GM23338 (cell line): ENCODE measurements at regions not wholly inside any gene's neighbourhood (a gene's known extent, or its start where the extent isn't known, plus 50 kb on each side); places are given as distances from the start of the nearest gene placed in this dataset.
"Not testable (repeated sequence)": the region's sequence is repeated elsewhere in the genome, so short reads cannot be mapped to it uniquely, and the experiment has no call there.

Experiments used
- ATAC-seq: fragments of 200-7000 bp; cut with Tn5 transposase; 3 replicates; pipeline ENCODE4 v1.9.1; 2020
- DNase-seq: peaks from one replicate; pipeline ENCODE4 v3.0.0-alpha.2; 2015; ENCODE audit warnings: low spot score
- H2AFZ ChIP-seq: fragments of 200-600 bp; sonication (generic); 2 replicates; pipeline ENCODE4 v1.8.0; 2016; ENCODE audit warnings: antibody characterized with exemption, mild to moderate bottlenecking, moderate library complexity
- H3F3A ChIP-seq: fragments of 200-600 bp; sonication (generic); replicated peaks from 2 replicates; pipeline ENCODE4 v1.8.0; 2017; ENCODE audit warnings: antibody characterized with exemption, mixed run types, low read depth
- H3K27ac ChIP-seq: fragments of 200-600 bp; sonication (generic); 2 replicates; pipeline ENCODE4 v1.6.1; 2016; ENCODE audit warnings: low read depth
- H3K27me3 ChIP-seq: fragments of 200-600 bp; sonication (generic); 2 replicates; pipeline ENCODE4 v1.8.0; 2016; ENCODE audit warnings: mild to moderate bottlenecking, mixed run types, moderate library complexity; ENCODE audit not compliant: insufficient read depth
- H3K36me3 ChIP-seq: fragments of 200-600 bp; sonication (generic); 2 replicates; pipeline ENCODE4 v1.8.0; 2016; ENCODE audit warnings: mild to moderate bottlenecking; ENCODE audit not compliant: insufficient read depth
- H3K4me1 ChIP-seq: fragments of 200-600 bp; sonication (generic); 2 replicates; pipeline ENCODE4 v1.8.0; 2016; ENCODE audit warnings: mild to moderate bottlenecking, moderate library complexity; ENCODE audit not compliant: insufficient read depth
- H3K4me2 ChIP-seq: fragments of 200-600 bp; sonication (generic); 2 replicates; pipeline ENCODE4 v1.7.1; 2017; ENCODE audit warnings: mixed run types
- H3K4me3 ChIP-seq: fragments of 200-600 bp; sonication (generic); 2 replicates; pipeline ENCODE4 v1.6.1; 2016; ENCODE audit warnings: mixed run types
- H3K79me2 ChIP-seq: fragments of 200-600 bp; sonication (generic); replicated peaks from 2 replicates; pipeline ENCODE4 v1.8.0; 2017; ENCODE audit warnings: mild to moderate bottlenecking; ENCODE audit not compliant: insufficient read depth
- H3K9me2 ChIP-seq: fragments of 200-600 bp; sonication (generic); 2 replicates; pipeline ENCODE4 v1.8.0; 2017; ENCODE audit not compliant: insufficient read depth
- H4K20me1 ChIP-seq: fragments of 200-600 bp; sonication (generic); replicated peaks from 2 replicates; pipeline ENCODE4 v1.8.0; 2017; ENCODE audit warnings: mild to moderate bottlenecking; ENCODE audit not compliant: insufficient read depth
- H3K27ac Mint-ChIP-seq: 2 replicates; pipeline ENCODE4 v1.8.0; 2020; ENCODE audit warnings: inconsistent platforms, mild to moderate bottlenecking, moderate library complexity, mixed read lengths
- H3K27me3 Mint-ChIP-seq: 3 replicates; pipeline ENCODE4 v1.8.0; 2022; ENCODE audit warnings: low read depth, mild to moderate bottlenecking, moderate library complexity, mixed read lengths, inconsistent platforms; ENCODE audit not compliant: insufficient read depth, poor library complexity
- H3K36me3 Mint-ChIP-seq: 3 replicates; pipeline ENCODE4 v1.8.0; 2021; ENCODE audit warnings: low read depth, mild to moderate bottlenecking, inconsistent platforms, moderate library complexity, mixed read lengths
- H3K4me1 Mint-ChIP-seq: 3 replicates; pipeline ENCODE4 v1.8.0; 2020; ENCODE audit warnings: mild to moderate bottlenecking, inconsistent platforms, mixed read lengths
- H3K4me3 Mint-ChIP-seq: 3 replicates; pipeline ENCODE4 v1.8.0; 2021; ENCODE audit warnings: moderate library complexity, mild to moderate bottlenecking, inconsistent platforms, mixed read lengths
- H3K9me3 Mint-ChIP-seq: 3 replicates; pipeline ENCODE4 v1.8.0; 2020; ENCODE audit warnings: moderate library complexity, mild to moderate bottlenecking, inconsistent platforms, mixed read lengths
- CREB1 ChIP-seq: fragments of 250-450 bp; sonication (Bioruptor Pico); IDR thresholded peaks from 2 replicates; pipeline ENCODE4 v1.5.0; 2020; ENCODE audit warnings: low read depth, mild to moderate bottlenecking, moderate library complexity
- EZH2 ChIP-seq: fragments of 200-600 bp; sonication (generic); IDR thresholded peaks from one replicate; pipeline ENCODE4 v1.8.0; 2017; ENCODE audit warnings: antibody characterized with exemption, mild to moderate bottlenecking, low read depth; ENCODE audit not compliant: unreplicated experiment
- EZH2phosphoT487 ChIP-seq: fragments of 200-600 bp; sonication (generic); IDR thresholded peaks from one replicate; pipeline ENCODE4 v1.8.1; 2018; ENCODE audit warnings: antibody characterized with exemption; ENCODE audit not compliant: unreplicated experiment
- POLR2AphosphoS5 ChIP-seq: IDR thresholded peaks from 2 replicates; pipeline ENCODE4 v1.6.1; 2016; ENCODE audit warnings: antibody characterized with exemption, low read depth
- ZNF331 ChIP-seq: fragments of 250-450 bp; sonication (Bioruptor Pico); IDR thresholded peaks from 2 replicates; pipeline ENCODE4 v1.5.0; 2020; ENCODE audit warnings: low read depth, mild to moderate bottlenecking, moderate library complexity
- TF ChIP-seq, protein P1 (sequence below): fragments of 250-450 bp; sonication (Bioruptor Pico); IDR thresholded peaks from 2 replicates; pipeline ENCODE4 v1.5.0; 2020; ENCODE audit warnings: mild to moderate bottlenecking, moderate library complexity
- TF ChIP-seq, protein P2 (sequence below): IDR thresholded peaks from 2 replicates; pipeline ENCODE4 v1.6.1; 2016; ENCODE audit warnings: antibody characterized with exemption
- TF ChIP-seq, protein P3 (sequence below), 2 experiments: fragments of 200-600 bp in 1 of 2; sonication (generic) in 1 of 2; conservative IDR thresholded peaks; 2 replicates each; pipeline versions ENCODE4 v1.5.1 to v1.6.1; 2016 to 2017; ENCODE audit warnings: antibody characterized with exemption in 2 of 2, low read depth in 2 of 2, mild to moderate bottlenecking in 2 of 2, moderate library complexity in 1 of 2

DNA sequence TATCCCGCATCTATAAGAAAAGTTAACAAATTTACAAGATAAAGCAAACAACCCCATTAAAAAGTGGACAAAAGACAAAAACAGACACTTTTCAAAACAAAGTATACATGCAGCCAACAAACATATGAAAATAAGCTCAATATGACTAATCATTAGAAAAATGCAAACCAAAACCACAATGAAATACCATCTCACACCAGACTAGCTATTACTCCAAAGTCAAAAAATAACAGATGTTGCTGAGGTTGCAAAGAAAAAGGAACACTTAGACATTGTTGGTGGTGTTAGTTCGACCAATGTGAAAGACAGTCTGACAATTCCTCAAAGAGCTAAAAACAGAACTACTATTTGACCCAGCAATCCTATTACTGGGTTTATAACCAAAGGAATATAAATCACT lies 968.6 kb upstream of the USP15 start (continued):
- TF ChIP-seq, protein P1, sequence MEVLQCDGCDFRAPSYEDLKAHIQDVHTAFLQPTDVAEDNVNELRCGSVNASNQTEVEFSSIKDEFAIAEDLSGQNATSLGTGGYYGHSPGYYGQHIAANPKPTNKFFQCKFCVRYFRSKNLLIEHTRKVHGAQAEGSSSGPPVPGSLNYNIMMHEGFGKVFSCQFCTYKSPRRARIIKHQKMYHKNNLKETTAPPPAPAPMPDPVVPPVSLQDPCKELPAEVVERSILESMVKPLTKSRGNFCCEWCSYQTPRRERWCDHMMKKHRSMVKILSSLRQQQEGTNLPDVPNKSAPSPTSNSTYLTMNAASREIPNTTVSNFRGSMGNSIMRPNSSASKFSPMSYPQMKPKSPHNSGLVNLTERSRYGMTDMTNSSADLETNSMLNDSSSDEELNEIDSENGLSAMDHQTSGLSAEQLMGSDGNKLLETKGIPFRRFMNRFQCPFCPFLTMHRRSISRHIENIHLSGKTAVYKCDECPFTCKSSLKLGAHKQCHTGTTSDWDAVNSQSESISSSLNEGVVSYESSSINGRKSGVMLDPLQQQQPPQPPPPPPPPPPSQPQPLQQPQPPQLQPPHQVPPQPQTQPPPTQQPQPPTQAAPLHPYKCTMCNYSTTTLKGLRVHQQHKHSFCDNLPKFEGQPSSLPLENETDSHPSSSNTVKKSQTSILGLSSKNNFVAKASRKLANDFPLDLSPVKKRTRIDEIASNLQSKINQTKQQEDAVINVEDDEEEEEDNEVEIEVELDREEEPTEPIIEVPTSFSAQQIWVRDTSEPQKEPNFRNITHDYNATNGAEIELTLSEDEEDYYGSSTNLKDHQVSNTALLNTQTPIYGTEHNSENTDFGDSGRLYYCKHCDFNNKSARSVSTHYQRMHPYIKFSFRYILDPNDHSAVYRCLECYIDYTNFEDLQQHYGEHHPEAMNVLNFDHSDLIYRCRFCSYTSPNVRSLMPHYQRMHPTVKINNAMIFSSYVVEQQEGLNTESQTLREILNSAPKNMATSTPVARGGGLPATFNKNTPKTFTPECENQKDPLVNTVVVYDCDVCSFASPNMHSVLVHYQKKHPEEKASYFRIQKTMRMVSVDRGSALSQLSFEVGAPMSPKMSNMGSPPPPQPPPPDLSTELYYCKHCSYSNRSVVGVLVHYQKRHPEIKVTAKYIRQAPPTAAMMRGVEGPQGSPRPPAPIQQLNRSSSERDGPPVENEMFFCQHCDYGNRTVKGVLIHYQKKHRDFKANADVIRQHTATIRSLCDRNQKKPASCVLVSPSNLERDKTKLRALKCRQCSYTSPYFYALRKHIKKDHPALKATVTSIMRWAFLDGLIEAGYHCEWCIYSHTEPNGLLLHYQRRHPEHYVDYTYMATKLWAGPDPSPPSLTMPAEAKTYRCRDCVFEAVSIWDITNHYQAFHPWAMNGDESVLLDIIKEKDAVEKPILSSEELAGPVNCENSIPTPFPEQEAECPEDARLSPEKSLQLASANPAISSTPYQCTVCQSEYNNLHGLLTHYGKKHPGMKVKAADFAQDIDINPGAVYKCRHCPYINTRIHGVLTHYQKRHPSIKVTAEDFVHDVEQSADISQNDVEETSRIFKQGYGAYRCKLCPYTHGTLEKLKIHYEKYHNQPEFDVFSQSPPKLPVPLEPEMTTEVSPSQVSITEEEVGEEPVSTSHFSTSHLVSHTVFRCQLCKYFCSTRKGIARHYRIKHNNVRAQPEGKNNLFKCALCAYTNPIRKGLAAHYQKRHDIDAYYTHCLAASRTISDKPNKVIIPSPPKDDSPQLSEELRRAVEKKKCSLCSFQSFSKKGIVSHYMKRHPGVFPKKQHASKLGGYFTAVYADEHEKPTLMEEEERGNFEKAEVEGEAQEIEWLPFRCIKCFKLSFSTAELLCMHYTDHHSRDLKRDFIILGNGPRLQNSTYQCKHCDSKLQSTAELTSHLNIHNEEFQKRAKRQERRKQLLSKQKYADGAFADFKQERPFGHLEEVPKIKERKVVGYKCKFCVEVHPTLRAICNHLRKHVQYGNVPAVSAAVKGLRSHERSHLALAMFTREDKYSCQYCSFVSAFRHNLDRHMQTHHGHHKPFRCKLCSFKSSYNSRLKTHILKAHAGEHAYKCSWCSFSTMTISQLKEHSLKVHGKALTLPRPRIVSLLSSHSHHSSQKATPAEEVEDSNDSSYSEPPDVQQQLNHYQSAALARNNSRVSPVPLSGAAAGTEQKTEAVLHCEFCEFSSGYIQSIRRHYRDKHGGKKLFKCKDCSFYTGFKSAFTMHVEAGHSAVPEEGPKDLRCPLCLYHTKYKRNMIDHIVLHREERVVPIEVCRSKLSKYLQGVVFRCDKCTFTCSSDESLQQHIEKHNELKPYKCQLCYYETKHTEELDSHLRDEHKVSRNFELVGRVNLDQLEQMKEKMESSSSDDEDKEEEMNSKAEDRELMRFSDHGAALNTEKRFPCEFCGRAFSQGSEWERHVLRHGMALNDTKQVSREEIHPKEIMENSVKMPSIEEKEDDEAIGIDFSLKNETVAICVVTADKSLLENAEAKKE (CRISPR knock-in tag) = no peak
- TF ChIP-seq EZH2phosphoT487 = no peak
- TF ChIP-seq POLR2AphosphoS5 = no peak
- TF ChIP-seq, protein P2, sequence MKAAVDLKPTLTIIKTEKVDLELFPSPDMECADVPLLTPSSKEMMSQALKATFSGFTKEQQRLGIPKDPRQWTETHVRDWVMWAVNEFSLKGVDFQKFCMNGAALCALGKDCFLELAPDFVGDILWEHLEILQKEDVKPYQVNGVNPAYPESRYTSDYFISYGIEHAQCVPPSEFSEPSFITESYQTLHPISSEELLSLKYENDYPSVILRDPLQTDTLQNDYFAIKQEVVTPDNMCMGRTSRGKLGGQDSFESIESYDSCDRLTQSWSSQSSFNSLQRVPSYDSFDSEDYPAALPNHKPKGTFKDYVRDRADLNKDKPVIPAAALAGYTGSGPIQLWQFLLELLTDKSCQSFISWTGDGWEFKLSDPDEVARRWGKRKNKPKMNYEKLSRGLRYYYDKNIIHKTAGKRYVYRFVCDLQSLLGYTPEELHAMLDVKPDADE = no peak

DNA sequence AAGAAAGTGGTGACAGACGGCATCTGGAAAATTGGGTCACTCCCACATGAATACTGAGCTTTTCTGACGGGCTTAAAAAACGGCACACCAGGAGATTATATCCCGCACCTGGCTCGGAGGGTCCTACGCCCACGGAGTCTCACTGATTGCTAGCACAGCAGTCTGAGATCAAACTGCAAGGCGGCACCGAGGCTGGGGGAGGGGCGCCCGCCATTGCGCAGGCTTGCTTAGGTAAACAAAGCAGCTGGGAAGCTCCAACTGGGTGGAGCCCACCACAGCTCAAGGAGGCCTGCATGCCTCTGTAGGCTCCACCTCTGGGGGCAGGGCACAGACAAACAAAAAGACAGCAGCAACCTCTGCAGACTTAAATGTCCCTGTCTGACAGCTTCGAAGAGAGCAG lies 966.2 kb upstream of the USP15 start:
- not testable (repeated sequence) for H3K27ac Mint-ChIP-seq, H4K20me1 ChIP-seq, H3K4me3 ChIP-seq, H3F3A ChIP-seq, H3K4me3 Mint-ChIP-seq, H3K4me1 Mint-ChIP-seq, H3K27me3 Mint-ChIP-seq, H3K27me3 ChIP-seq, ATAC-seq, H2AFZ ChIP-seq, H3K4me2 ChIP-seq, H3K79me2 ChIP-seq, H3K27ac ChIP-seq, H3K9me2 ChIP-seq, H3K36me3 ChIP-seq, DNase-seq, H3K4me1 ChIP-seq
- Mint-ChIP-seq H3K36me3 (peaks cover 37% of the 10 kb centered on the region), H3K9me3 (peaks cover 59% of the 10 kb centered on the region)

DNA sequence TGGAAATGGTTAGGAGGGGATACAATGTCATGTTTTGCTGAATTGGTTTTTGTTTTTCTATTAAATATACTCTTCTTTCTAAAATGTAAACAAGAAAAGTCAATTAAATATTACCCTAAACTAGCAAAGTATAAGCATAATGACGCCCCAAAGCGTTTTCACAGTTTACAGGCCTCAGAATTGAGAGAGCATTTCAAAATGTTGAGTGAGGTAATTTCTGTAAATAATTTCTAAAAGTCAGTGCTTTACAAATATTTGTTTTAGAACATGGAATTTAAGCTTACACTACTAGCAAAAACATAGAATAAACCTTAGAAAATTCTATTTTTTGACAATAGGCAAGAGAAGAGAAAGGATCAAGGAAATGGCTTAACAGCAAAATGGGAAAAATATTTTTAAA lies 958.4 kb upstream of the USP15 start:
- H3F3A ChIP-seq = no peaks in the 10 kb centered on the region
- H2AFZ ChIP-seq = no peak overlapping the region
- no peaks in the 10 kb centered on the region for H3K4me1 ChIP-seq
- DNase-seq (no peak), ATAC-seq (no peak)
- H3K36me3 Mint-ChIP-seq = no peaks in the 10 kb centered on the region
- H3K4me1 Mint-ChIP-seq = no peaks in the 10 kb centered on the region
- no peak overlapping the region for H3K27ac Mint-ChIP-seq
- no peak overlapping the region for H3K4me3 ChIP-seq
- no peak overlapping the region for H3K27ac ChIP-seq
- no peak overlapping the region for H3K4me2 ChIP-seq
- H3K4me3 Mint-ChIP-seq = no peak overlapping the region
- TF ChIP-seq CREB1 (CRISPR knock-in tag) (no peak), POLR2AphosphoS5 (no peak), EZH2 (no peak), EZH2phosphoT487 (no peak), ZNF331 (CRISPR knock-in tag) (no peak)
- TF ChIP-seq, protein P2 = no peak
- TF ChIP-seq, protein P3, sequence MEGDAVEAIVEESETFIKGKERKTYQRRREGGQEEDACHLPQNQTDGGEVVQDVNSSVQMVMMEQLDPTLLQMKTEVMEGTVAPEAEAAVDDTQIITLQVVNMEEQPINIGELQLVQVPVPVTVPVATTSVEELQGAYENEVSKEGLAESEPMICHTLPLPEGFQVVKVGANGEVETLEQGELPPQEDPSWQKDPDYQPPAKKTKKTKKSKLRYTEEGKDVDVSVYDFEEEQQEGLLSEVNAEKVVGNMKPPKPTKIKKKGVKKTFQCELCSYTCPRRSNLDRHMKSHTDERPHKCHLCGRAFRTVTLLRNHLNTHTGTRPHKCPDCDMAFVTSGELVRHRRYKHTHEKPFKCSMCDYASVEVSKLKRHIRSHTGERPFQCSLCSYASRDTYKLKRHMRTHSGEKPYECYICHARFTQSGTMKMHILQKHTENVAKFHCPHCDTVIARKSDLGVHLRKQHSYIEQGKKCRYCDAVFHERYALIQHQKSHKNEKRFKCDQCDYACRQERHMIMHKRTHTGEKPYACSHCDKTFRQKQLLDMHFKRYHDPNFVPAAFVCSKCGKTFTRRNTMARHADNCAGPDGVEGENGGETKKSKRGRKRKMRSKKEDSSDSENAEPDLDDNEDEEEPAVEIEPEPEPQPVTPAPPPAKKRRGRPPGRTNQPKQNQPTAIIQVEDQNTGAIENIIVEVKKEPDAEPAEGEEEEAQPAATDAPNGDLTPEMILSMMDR (conservative IDR thresholded peaks at IDR 0.05; ENCODE audit: low read depth in 2 of 2) = no peak
- H3K79me2 ChIP-seq = no peaks in the 10 kb centered on the region
- H4K20me1 ChIP-seq = no peaks in the 10 kb centered on the region
- no peaks in the 10 kb centered on the region for H3K27me3 ChIP-seq
- H3K27me3 Mint-ChIP-seq = peaks cover 2% of the 10 kb centered on the region
- no peaks in the 10 kb centered on the region for H3K36me3 ChIP-seq
- H3K9me3 Mint-ChIP-seq = peaks cover 2% of the 10 kb centered on the region
- H3K9me2 ChIP-seq = no peaks in the 10 kb centered on the region; the same call in 1 of the 2 replicates
